Ectodermal cell (in vitro differentiated cells): ENCODE measurements at regions not wholly inside any gene's neighbourhood (a gene's known extent, or its start where the extent isn't known, plus 50 kb on each side); places are given as distances from the start of the nearest gene placed in this dataset.

ENCODE experiments used
- H3K27ac ChIP-seq: 2 replicates; pipeline ENCODE4 v1.7.0; 2013; ENCODE audit warnings: mild to moderate bottlenecking, low read depth, low read length; ENCODE audit not compliant: insufficient read depth, poor library complexity, severe bottlenecking
- H3K27me3 ChIP-seq: 2 replicates; pipeline ENCODE4 v1.7.0; 2013; ENCODE audit warnings: mild to moderate bottlenecking, low read length; ENCODE audit not compliant: insufficient read depth, control insufficient read depth, poor library complexity, severe bottlenecking
- H3K36me3 ChIP-seq: one replicate; pipeline ENCODE4 v1.7.0; 2013; ENCODE audit warnings: low read length; ENCODE audit not compliant: control insufficient read depth, insufficient read depth
- H3K4me1 ChIP-seq: one replicate; pipeline ENCODE4 v1.7.0; 2013; ENCODE audit warnings: low read length; ENCODE audit not compliant: control insufficient read depth, insufficient read depth
- H3K4me3 ChIP-seq: 2 replicates; pipeline ENCODE4 v1.7.0; 2013; ENCODE audit warnings: low read depth, low read length, control low read depth; ENCODE audit not compliant: insufficient read depth
- H3K9me3 ChIP-seq: 2 replicates; pipeline ENCODE4 v1.7.0; 2013; ENCODE audit warnings: mild to moderate bottlenecking, low read length, moderate library complexity; ENCODE audit not compliant: control insufficient read depth
- WGBS, 2 experiments: methylation state at CpG; one replicate each; pipeline ENCODE4 v1.1.7; 2013; ENCODE audit warnings: missing lambda C conversion rate in 2 of 2; 5-methylcytosine and 5-hydroxymethylcytosine counted together

GRCh38 chr13:70694996-70695715 is 586.9 kb upstream of the KLHL1 start:
- Histone ChIP-seq H3K9me3 (no peaks in the 10 kb centered on the region), H3K27me3 (no peaks in the 10 kb centered on the region), H3K4me3 (no peak overlapping the region), H3K27ac (no peak overlapping the region), H3K4me1 (no peaks in the 10 kb centered on the region), H3K36me3 (no peaks in the 10 kb centered on the region)
- WGBS, 2 experiments: 75 to 85% methylated on average over 2 to 3 of the region's 3 CpGs

- H3K9me3 ChIP-seq: no peaks in the 10 kb centered on the region
- H3K36me3 ChIP-seq: no peaks in the 10 kb centered on the region
- H3K27me3 ChIP-seq: no peaks in the 10 kb centered on the region
- H3K4me1 ChIP-seq: peaks cover 4% of the 10 kb centered on the region
- H3K4me3 ChIP-seq: no peak overlapping the region
- no peak overlapping the region for H3K27ac ChIP-seq
Measured at GRCh38 chr13:70668983-70669382, 560.7 kb upstream of the KLHL1 start.

GRCh38 chr13:70668293-70668692 is 560.0 kb upstream of the KLHL1 start:
- WGBS, 2 experiments: 35 to 46% methylated on average over 1 of the region's 1 CpG
- no peaks in the 10 kb centered on the region for H3K36me3 ChIP-seq
- H3K4me3 ChIP-seq: no peak overlapping the region
- peaks cover 4% of the 10 kb centered on the region for H3K4me1 ChIP-seq
- H3K9me3 ChIP-seq: no peaks in the 10 kb centered on the region
- H3K27ac ChIP-seq: no peak overlapping the region
- no peaks in the 10 kb centered on the region for H3K27me3 ChIP-seq

GRCh38 chr13:70666883-70667556 is 558.8 kb upstream of the KLHL1 start:
- no peaks in the 10 kb centered on the region for H3K27me3 ChIP-seq
- peaks cover 4% of the 10 kb centered on the region for H3K4me1 ChIP-seq
- H3K36me3 ChIP-seq: no peaks in the 10 kb centered on the region
- H3K4me3 ChIP-seq: no peak overlapping the region
- no peaks in the 10 kb centered on the region for H3K9me3 ChIP-seq
- H3K27ac ChIP-seq: peak overlapping the region; percentile 46
- WGBS, 2 experiments: 100% methylated on average over 1 of the region's 1 CpG

GRCh38 chr13:70662231-70662940 is 554.1 kb upstream of the KLHL1 start:
- no peaks in the 10 kb centered on the region for H3K27me3 ChIP-seq
- WGBS, 2 experiments: no CpG with 5 or more reads among the region's 1 CpG
- H3K27ac ChIP-seq: no peak overlapping the region
- H3K9me3 ChIP-seq: no peaks in the 10 kb centered on the region
- H3K36me3 ChIP-seq: no peaks in the 10 kb centered on the region
- no peaks in the 10 kb centered on the region for H3K4me1 ChIP-seq
- H3K4me3 ChIP-seq: no peak overlapping the region

GRCh38 chr13:70644052-70644451 is 535.8 kb upstream of the KLHL1 start:
- no peaks in the 10 kb centered on the region for H3K27me3 ChIP-seq
- no peaks in the 10 kb centered on the region for H3K36me3 ChIP-seq
- H3K27ac ChIP-seq: no peak overlapping the region
- no peaks in the 10 kb centered on the region for H3K4me1 ChIP-seq
- H3K9me3 ChIP-seq: no peaks in the 10 kb centered on the region
- no peak overlapping the region for H3K4me3 ChIP-seq
- WGBS, 2 experiments: 95% methylated on average over 6 of the region's 6 CpGs

- WGBS, 2 experiments: 96 to 100% methylated on average over 1 to 3 of the region's 3 CpGs
- H3K27ac ChIP-seq: no peak overlapping the region
- H3K4me1 ChIP-seq: no peaks in the 10 kb centered on the region
- no peaks in the 10 kb centered on the region for H3K9me3 ChIP-seq
- no peaks in the 10 kb centered on the region for H3K27me3 ChIP-seq
- H3K4me3 ChIP-seq: no peak overlapping the region
- H3K36me3 ChIP-seq: no peaks in the 10 kb centered on the region
Measured at GRCh38 chr13:70634893-70635292, 526.6 kb upstream of the KLHL1 start.

- Histone ChIP-seq H3K9me3 (no peaks in the 10 kb centered on the region), H3K4me1 (no peaks in the 10 kb centered on the region), H3K27ac (no peak overlapping the region), H3K4me3 (no peak overlapping the region), H3K27me3 (no peaks in the 10 kb centered on the region), H3K36me3 (no peaks in the 10 kb centered on the region)
- 31 to 32% methylated on average over 2 of the region's 2 CpGs for WGBS, 2 experiments
Measured at GRCh38 chr13:70630247-70630646, 522.0 kb upstream of the KLHL1 start.

- no peaks in the 10 kb centered on the region for H3K36me3 ChIP-seq
- H3K27ac ChIP-seq: no peak overlapping the region
- H3K9me3 ChIP-seq: no peaks in the 10 kb centered on the region
- no peaks in the 10 kb centered on the region for H3K27me3 ChIP-seq
- no peak overlapping the region for H3K4me3 ChIP-seq
- no peaks in the 10 kb centered on the region for H3K4me1 ChIP-seq
Measured at GRCh38 chr13:70623239-70623638, 515.0 kb upstream of the KLHL1 start.

- Histone ChIP-seq H3K4me1 (no peaks in the 10 kb centered on the region), H3K9me3 (no peaks in the 10 kb centered on the region), H3K27me3 (no peaks in the 10 kb centered on the region), H3K4me3 (no peak overlapping the region), H3K36me3 (no peaks in the 10 kb centered on the region), H3K27ac (no peak overlapping the region)
- 51 to 66% methylated on average over 4 to 5 of the region's 5 CpGs for WGBS, 2 experiments
Measured at GRCh38 chr13:70622796-70623195, 514.5 kb upstream of the KLHL1 start.
